ENCODE measurements at regions not wholly inside any gene's neighbourhood (a gene's known extent, or its start where the extent isn't known, plus 50 kb on each side); places are given as distances from the start of the nearest gene placed in this dataset.
"Not testable (repeated sequence)": the region's sequence is repeated elsewhere in the genome, so short reads cannot be mapped to it uniquely, and the experiment has no call there.

GRCh38 chr4:126762663-126763247, 870.0 kb upstream of the INTU start:
- DNase-seq, result no peak

- no peak for DNase-seq
Measured at GRCh38 chr4:126766241-126766640, 866.5 kb upstream of the INTU start.

GRCh38 chr4:126768338-126768737, 864.4 kb upstream of the INTU start:
- no peak for DNase-seq

GRCh38 chr4:126770811-126771553, 861.8 kb upstream of the INTU start:
- not testable (repeated sequence) for DNase-seq

- DNase-seq, result not testable (repeated sequence)
Measured at GRCh38 chr4:126771618-126772017, 861.1 kb upstream of the INTU start.

- no peak for DNase-seq
Measured at GRCh38 chr4:126772662-126773061, 860.1 kb upstream of the INTU start.

- DNase-seq, result no peak
Measured at GRCh38 chr4:126775485-126776106, 857.2 kb upstream of the INTU start.

GRCh38 chr4:126776361-126776760, 856.4 kb upstream of the INTU start:
- DNase-seq, result no peak

GRCh38 chr4:126777649-126778048, 855.1 kb upstream of the INTU start:
- DNase-seq, result no peak

- no peak for DNase-seq
Measured at GRCh38 chr4:126778348-126778747, 854.4 kb upstream of the INTU start.

GRCh38 chr4:126779001-126779400, 853.8 kb upstream of the INTU start:
- DNase-seq, result no peak

GRCh38 chr4:126779436-126780166, 853.2 kb upstream of the INTU start:
- peak; percentile 82 for DNase-seq

GRCh38 chr4:126783191-126783590, 849.6 kb upstream of the INTU start:
- DNase-seq, result no peak

GRCh38 chr4:126784966-126785580, 847.7 kb upstream of the INTU start:
- no peak for DNase-seq

- DNase-seq, result no peak
Measured at GRCh38 chr4:126790633-126791032, 842.1 kb upstream of the INTU start.

- DNase-seq, result peak; percentile 28
Measured at GRCh38 chr4:126794363-126794762, 838.4 kb upstream of the INTU start.

- no peak for DNase-seq
Measured at GRCh38 chr4:126798214-126798613, 834.5 kb upstream of the INTU start.

GRCh38 chr4:126799416-126799815, 833.3 kb upstream of the INTU start:
- no peak for DNase-seq

GRCh38 chr4:126799971-126800574, 832.7 kb upstream of the INTU start:
- no peak for DNase-seq

- no peak for DNase-seq
Measured at GRCh38 chr4:126800575-126801141, 832.1 kb upstream of the INTU start.

- DNase-seq, result no peak
Measured at GRCh38 chr4:126807132-126807531, 825.6 kb upstream of the INTU start.

GRCh38 chr4:126812076-126812475, 820.7 kb upstream of the INTU start:
- no peak for DNase-seq
